Esophagus squamous epithelium (tissue), 5 donors: ENCODE measurements at regions not wholly inside any gene's neighbourhood (a gene's known extent, or its start where the extent isn't known, plus 50 kb on each side); places are given as distances from the start of the nearest gene placed in this dataset.

ENCODE experiments used
- DNase-seq: peaks from one replicate; lab custom pipeline; 2025; lab: John Stamatoyannopoulos, UW
- H3K27ac ChIP-seq, 4 donors: fragments of 200-600 bp; sonication (generic); one replicate each; pipeline ENCODE4 v1.5.1; 2016 to 2019; ENCODE audit warnings: mild to moderate bottlenecking in 1 of 4
- H3K27me3 ChIP-seq, 4 donors: fragments of 200-600 bp; sonication (generic); 1 replicate in 3 of 4; 2 replicates in 1 of 4; pipeline versions ENCODE4 v1.5.1 to v1.6.0; 2017 to 2021; ENCODE audit warnings: antibody characterized with exemption in 1 of 4
- H3K36me3 ChIP-seq, 3 donors: fragments of 200-600 bp; sonication (generic); one replicate each; pipeline ENCODE4 v1.5.1; 2016 to 2019
- H3K4me1 ChIP-seq, 3 donors: fragments of 200-600 bp; sonication (generic); one replicate each; pipeline ENCODE4 v1.5.1; 2017 to 2019
- H3K4me3 ChIP-seq, 4 donors: fragments of 200-600 bp; sonication (generic); 1 replicate in 3 of 4; 2 replicates in 1 of 4; pipeline ENCODE4 v1.5.1; 2016 to 2019; ENCODE audit warnings: mild to moderate bottlenecking in 2 of 4, moderate library complexity in 1 of 4
- H3K9me3 ChIP-seq, 3 donors: fragments of 200-600 bp; sonication (generic); one replicate each; pipeline ENCODE4 v1.5.1; 2016 to 2019
- POLR2A ChIP-seq, 4 donors: fragments of 450-650 bp; IDR thresholded peaks; one replicate each; pipeline ENCODE4 v1.6.1; 2017; ENCODE audit warnings: antibody characterized with exemption in 4 of 4, mild to moderate bottlenecking in 4 of 4, moderate library complexity in 3 of 4
- whole genome bisulfite sequencing, 2 donors: methylation state at CpG; one replicate each; pipeline ENCODE4 v1.1.5; 2018; 5-methylcytosine and 5-hydroxymethylcytosine counted together
- intact Hi-C: fragments of 100-400 bp; cut with DNase I; formaldehyde crosslinking; loops from one replicate; pipeline ENCODE4 v1.15.0; 2022
- TF ChIP-seq, protein P1 (sequence below), 6 experiments: fragments of 450-650 bp in 4 of 6; fragments of 200-600 bp in 2 of 6; sonication (generic) in 2 of 6; IDR thresholded peaks; one replicate each; pipeline ENCODE4 v1.5.1; 2016 to 2019; ENCODE audit warnings: antibody characterized with exemption in 6 of 6, mild to moderate bottlenecking in 4 of 6, moderate library complexity in 4 of 6
- donor health status: DM: yes; HTN: yes; CAD: no.

GRCh38 chr13:55727683-55728082, 1413.0 kb upstream of the PRR20A start:
- no peaks in the 10 kb centered on the region for H3K9me3 ChIP-seq
- no peaks in the 10 kb centered on the region for H3K4me1 ChIP-seq
- 67 to 68% methylated on average over 5 of the region's 5 CpGs for WGBS, 2 donors
- TF ChIP-seq POLR2A (IDR thresholded peaks at IDR 0.05): no peak
- TF ChIP-seq, protein P1, sequence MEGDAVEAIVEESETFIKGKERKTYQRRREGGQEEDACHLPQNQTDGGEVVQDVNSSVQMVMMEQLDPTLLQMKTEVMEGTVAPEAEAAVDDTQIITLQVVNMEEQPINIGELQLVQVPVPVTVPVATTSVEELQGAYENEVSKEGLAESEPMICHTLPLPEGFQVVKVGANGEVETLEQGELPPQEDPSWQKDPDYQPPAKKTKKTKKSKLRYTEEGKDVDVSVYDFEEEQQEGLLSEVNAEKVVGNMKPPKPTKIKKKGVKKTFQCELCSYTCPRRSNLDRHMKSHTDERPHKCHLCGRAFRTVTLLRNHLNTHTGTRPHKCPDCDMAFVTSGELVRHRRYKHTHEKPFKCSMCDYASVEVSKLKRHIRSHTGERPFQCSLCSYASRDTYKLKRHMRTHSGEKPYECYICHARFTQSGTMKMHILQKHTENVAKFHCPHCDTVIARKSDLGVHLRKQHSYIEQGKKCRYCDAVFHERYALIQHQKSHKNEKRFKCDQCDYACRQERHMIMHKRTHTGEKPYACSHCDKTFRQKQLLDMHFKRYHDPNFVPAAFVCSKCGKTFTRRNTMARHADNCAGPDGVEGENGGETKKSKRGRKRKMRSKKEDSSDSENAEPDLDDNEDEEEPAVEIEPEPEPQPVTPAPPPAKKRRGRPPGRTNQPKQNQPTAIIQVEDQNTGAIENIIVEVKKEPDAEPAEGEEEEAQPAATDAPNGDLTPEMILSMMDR (IDR thresholded peaks at IDR 0.05): no peak
- H3K27me3 ChIP-seq: no peaks in the 10 kb centered on the region
- H3K4me3 ChIP-seq: no peak overlapping the region
- intact Hi-C loops: no loop called here
- H3K36me3 ChIP-seq: no peaks in the 10 kb centered on the region
- H3K27ac ChIP-seq: no peak overlapping the region
- no peak for DNase-seq

DNA sequence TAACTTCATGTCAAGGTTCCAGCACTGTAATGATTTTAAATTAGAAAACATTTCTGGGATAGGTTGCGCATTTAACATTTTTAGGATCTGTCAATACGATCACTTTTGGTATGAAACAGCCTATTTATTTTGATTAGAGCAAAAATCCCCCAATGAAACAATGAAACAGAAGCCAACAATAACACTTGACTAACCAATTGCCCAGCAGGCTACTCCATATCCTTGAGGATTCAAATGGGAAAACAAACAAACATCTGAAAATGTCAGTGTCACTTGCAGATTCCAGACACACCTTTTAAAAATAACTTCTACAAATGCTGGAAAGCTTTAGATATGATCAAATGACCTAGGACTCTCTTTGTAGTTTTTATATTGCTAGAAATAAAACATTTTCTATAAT, 1412.5 kb upstream of the PRR20A start:
- no peak overlapping the region for H3K4me3 ChIP-seq
- intact Hi-C loops: no loop called here
- no peaks in the 10 kb centered on the region for H3K36me3 ChIP-seq
- DNase-seq: no peak
- H3K27me3 ChIP-seq: no peaks in the 10 kb centered on the region
- no peaks in the 10 kb centered on the region for H3K4me1 ChIP-seq
- 85 to 86% methylated on average over 2 of the region's 2 CpGs for WGBS, 2 donors
- no peak overlapping the region for H3K27ac ChIP-seq
- no peak for TF ChIP-seq POLR2A (IDR thresholded peaks at IDR 0.05)
- H3K9me3 ChIP-seq: no peaks in the 10 kb centered on the region

GRCh38 chr13:55745828-55746227, 1394.9 kb upstream of the PRR20A start:
- no peak overlapping the region for H3K27ac ChIP-seq
- no peak overlapping the region for H3K4me3 ChIP-seq
- H3K36me3 ChIP-seq: no peaks in the 10 kb centered on the region
- no peaks in the 10 kb centered on the region for H3K27me3 ChIP-seq
- intact Hi-C loops: no loop called here
- WGBS, 2 donors: 20 to 30% methylated on average over 2 of the region's 2 CpGs
- H3K4me1 ChIP-seq: no peaks in the 10 kb centered on the region
- no peak for DNase-seq
- TF ChIP-seq, protein P1 (IDR thresholded peaks at IDR 0.05): no peak
- no peak for TF ChIP-seq POLR2A (IDR thresholded peaks at IDR 0.05)
- H3K9me3 ChIP-seq: no peaks in the 10 kb centered on the region

DNA sequence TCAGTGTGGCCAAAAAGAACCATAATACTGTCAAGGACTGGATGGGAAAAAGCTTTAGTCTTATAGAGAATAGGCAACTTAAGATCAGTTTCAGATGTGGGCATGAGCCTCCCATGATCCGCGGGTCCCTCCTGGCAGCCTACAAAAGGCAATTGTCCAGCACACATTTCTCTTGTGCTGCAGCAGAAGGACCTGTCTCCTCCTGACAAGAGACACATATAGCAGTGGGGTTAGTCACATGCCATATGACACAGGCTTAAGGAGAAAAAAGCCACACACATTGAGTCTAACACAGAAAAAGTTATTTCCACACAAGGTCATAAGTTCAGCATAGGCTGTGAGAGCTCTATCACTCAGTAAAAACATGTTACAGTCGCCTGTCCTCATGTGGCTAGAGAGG, 1378.7 kb upstream of the PRR20A start:
- intact Hi-C loops: no loop called here
- Histone ChIP-seq H3K4me1 (no peaks in the 10 kb centered on the region), H3K9me3 (no peaks in the 10 kb centered on the region), H3K27me3 (no peaks in the 10 kb centered on the region), H3K27ac (no peak overlapping the region), H3K36me3 (no peaks in the 10 kb centered on the region), H3K4me3 (no peak overlapping the region)
- DNase-seq: no peak
- WGBS, 2 donors: 52 to 75% methylated on average over 3 of the region's 3 CpGs
- TF ChIP-seq POLR2A (IDR thresholded peaks at IDR 0.05): no peak
- TF ChIP-seq, protein P1 (IDR thresholded peaks at IDR 0.05): no peak

GRCh38 chr13:55777612-55778011, 1363.1 kb upstream of the PRR20A start:
- TF ChIP-seq, protein P1 (IDR thresholded peaks at IDR 0.05): no peak
- TF ChIP-seq POLR2A (IDR thresholded peaks at IDR 0.05): no peak
- Histone ChIP-seq H3K27ac (no peak overlapping the region), H3K4me1 (no peaks in the 10 kb centered on the region), H3K36me3 (no peaks in the 10 kb centered on the region), H3K9me3 (no peaks in the 10 kb centered on the region), H3K4me3 (no peak overlapping the region), H3K27me3 (no peaks in the 10 kb centered on the region)
- DNase-seq: no peak
- WGBS, 2 donors: 71 to 100% methylated on average over 1 to 2 of the region's 2 CpGs
- intact Hi-C loops: no loop called here

GRCh38 chr13:55783841-55784240, 1356.9 kb upstream of the PRR20A start:
- no peak overlapping the region for H3K4me3 ChIP-seq
- no peaks in the 10 kb centered on the region for H3K4me1 ChIP-seq
- H3K36me3 ChIP-seq: no peaks in the 10 kb centered on the region
- no peak for TF ChIP-seq POLR2A (IDR thresholded peaks at IDR 0.05)
- TF ChIP-seq, protein P1 (IDR thresholded peaks at IDR 0.05): no peak
- DNase-seq: no peak
- WGBS, 2 donors: 40 to 47% methylated on average over 1 of the region's 1 CpG
- no peaks in the 10 kb centered on the region for H3K27me3 ChIP-seq
- H3K27ac ChIP-seq: no peak overlapping the region
- H3K9me3 ChIP-seq: no peaks in the 10 kb centered on the region
- intact Hi-C loops: no loop called here
